Tibial nerve (tissue), 4 donors: ENCODE measurements at regions not wholly inside any gene's neighbourhood (a gene's known extent, or its start where the extent isn't known, plus 50 kb on each side); places are given as distances from the start of the nearest gene placed in this dataset.

ENCODE experiments used
- DNase-seq, 2 donors: peaks; one replicate each; pipeline ENCODE4 v3.0.0-alpha.2; 2019; ENCODE audit warnings: low spot score in 2 of 2
- H3K27ac ChIP-seq, 4 donors: fragments of 200-600 bp; sonication (generic) in 3 of 4; one replicate each; pipeline ENCODE4 v1.5.1; 2017 to 2019; ENCODE audit warnings: mild to moderate bottlenecking in 1 of 4
- H3K27me3 ChIP-seq, 2 donors: fragments of 200-600 bp; sonication (generic) in 1 of 2; one replicate each; pipeline versions ENCODE4 v1.5.1 to v1.6.0; 2017 to 2019
- H3K36me3 ChIP-seq, 3 donors: fragments of 200-600 bp; sonication (generic); one replicate each; pipeline ENCODE4 v1.5.1; 2018 to 2019
- H3K4me1 ChIP-seq, 4 donors: fragments of 200-600 bp; sonication (generic) in 3 of 4; one replicate each; pipeline ENCODE4 v1.5.1; 2017 to 2019
- H3K4me3 ChIP-seq, 4 donors: fragments of 200-600 bp; sonication (generic) in 3 of 4; one replicate each; pipeline ENCODE4 v1.5.1; 2017 to 2019; ENCODE audit warnings: mild to moderate bottlenecking in 1 of 4, moderate library complexity in 1 of 4
- H3K9me3 ChIP-seq, 4 donors: fragments of 200-600 bp; sonication (generic) in 3 of 4; one replicate each; pipeline ENCODE4 v1.5.1; 2017 to 2019
- EP300 ChIP-seq, 2 donors: sonication (generic); formaldehyde crosslinking; IDR thresholded peaks; one replicate each; pipeline ENCODE4 v1.6.1; 2017; ENCODE audit warnings: antibody characterized with exemption in 2 of 2, mild to moderate bottlenecking in 1 of 2
- POLR2A ChIP-seq, 2 donors: fragments of 450-650 bp; IDR thresholded peaks; one replicate each; pipeline ENCODE4 v1.6.1; 2017; ENCODE audit warnings: antibody characterized with exemption in 2 of 2, mild to moderate bottlenecking in 2 of 2, moderate library complexity in 2 of 2
- WGBS, 2 donors: methylation state at CpG; one replicate each; pipeline ENCODE4 v1.1.5; 2018; 5-methylcytosine and 5-hydroxymethylcytosine counted together
- TF ChIP-seq, protein P1 (sequence below), 5 experiments: fragments of 200-600 bp in 3 of 5; fragments of 450-650 bp in 2 of 5; sonication (generic) in 3 of 5; IDR thresholded peaks; one replicate each; pipeline ENCODE4 v1.5.1; 2016 to 2019; ENCODE audit warnings: antibody characterized with exemption in 5 of 5, mild to moderate bottlenecking in 3 of 5, moderate library complexity in 2 of 5

DNA sequence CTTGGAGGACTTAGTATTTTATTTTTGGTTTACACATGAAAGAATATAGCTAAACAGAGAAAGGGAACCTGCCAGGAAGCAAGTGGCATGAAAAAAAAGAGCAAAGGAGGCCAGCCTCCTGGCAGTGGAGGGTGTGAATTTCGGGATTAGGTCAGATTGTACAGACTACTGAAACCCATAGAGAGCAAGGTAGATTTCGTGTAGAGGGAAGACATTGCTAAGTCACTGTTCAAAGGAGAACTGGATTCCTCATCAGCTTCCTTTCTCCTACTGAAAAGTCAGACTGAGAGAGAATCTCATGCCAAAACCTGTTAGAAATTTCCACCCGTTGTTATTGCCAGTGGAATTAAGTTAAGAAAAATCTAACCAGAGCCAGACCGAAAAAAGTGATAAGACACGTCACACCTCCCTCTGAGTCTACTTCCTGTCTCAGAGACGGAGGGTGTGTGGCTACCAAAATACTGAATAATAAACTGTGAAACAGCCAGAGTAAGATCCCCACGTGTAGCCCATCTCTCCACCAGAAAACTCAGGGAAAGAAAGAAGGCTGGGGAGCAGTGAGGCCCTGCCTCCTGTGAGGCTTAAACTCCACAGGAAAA is 118.8 kb downstream of the SKIDA1 start:
- TF ChIP-seq POLR2A (IDR thresholded peaks at IDR 0.05): no peak
- TF ChIP-seq, protein P1, sequence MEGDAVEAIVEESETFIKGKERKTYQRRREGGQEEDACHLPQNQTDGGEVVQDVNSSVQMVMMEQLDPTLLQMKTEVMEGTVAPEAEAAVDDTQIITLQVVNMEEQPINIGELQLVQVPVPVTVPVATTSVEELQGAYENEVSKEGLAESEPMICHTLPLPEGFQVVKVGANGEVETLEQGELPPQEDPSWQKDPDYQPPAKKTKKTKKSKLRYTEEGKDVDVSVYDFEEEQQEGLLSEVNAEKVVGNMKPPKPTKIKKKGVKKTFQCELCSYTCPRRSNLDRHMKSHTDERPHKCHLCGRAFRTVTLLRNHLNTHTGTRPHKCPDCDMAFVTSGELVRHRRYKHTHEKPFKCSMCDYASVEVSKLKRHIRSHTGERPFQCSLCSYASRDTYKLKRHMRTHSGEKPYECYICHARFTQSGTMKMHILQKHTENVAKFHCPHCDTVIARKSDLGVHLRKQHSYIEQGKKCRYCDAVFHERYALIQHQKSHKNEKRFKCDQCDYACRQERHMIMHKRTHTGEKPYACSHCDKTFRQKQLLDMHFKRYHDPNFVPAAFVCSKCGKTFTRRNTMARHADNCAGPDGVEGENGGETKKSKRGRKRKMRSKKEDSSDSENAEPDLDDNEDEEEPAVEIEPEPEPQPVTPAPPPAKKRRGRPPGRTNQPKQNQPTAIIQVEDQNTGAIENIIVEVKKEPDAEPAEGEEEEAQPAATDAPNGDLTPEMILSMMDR (IDR thresholded peaks at IDR 0.05): no peak
- no peak for TF ChIP-seq EP300 (IDR thresholded peaks at IDR 0.05)

DNA sequence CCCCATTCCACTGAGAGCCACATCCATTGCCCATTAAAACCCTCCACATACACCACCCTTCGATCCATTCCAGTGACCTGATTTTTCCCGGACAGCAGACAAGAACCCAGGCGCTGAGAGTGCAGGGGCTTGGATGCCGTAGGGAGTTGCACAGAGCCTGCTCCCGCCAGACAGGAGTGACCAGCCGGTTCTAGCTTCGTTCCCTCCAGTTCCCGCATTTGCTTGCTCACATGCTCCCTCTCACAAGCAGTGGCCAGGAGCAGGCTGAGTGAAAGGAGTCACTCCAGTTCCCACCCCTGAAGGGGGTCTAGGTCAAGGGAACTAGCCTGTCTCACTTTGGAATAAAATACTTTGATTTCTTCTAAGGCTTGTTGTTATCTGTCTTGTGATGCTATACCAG is 119.5 kb downstream of the SKIDA1 start:
- H3K4me1 ChIP-seq: peaks cover 0 to 8% (median 0%) of the 10 kb centered on the region in 4 donors
- 92 to 99% methylated on average over 8 of the region's 8 CpGs for WGBS, 2 donors

More for the DNA sequence above, 118.8 kb downstream of the SKIDA1 start:
- Histone ChIP-seq H3K4me3 (no peak overlapping the region), H3K36me3 (no peaks in the 10 kb centered on the region), H3K27me3 (no peaks in the 10 kb centered on the region), H3K9me3 (peaks cover 0 to 17% (median 0%) of the 10 kb centered on the region in 4 donors), H3K27ac (no peak overlapping the region), H3K4me1 (peaks cover 0 to 8% (median 0%) of the 10 kb centered on the region in 4 donors)
- DNase-seq: no peak
- WGBS, 2 donors: 60 to 67% methylated on average over 7 of the region's 7 CpGs

DNA sequence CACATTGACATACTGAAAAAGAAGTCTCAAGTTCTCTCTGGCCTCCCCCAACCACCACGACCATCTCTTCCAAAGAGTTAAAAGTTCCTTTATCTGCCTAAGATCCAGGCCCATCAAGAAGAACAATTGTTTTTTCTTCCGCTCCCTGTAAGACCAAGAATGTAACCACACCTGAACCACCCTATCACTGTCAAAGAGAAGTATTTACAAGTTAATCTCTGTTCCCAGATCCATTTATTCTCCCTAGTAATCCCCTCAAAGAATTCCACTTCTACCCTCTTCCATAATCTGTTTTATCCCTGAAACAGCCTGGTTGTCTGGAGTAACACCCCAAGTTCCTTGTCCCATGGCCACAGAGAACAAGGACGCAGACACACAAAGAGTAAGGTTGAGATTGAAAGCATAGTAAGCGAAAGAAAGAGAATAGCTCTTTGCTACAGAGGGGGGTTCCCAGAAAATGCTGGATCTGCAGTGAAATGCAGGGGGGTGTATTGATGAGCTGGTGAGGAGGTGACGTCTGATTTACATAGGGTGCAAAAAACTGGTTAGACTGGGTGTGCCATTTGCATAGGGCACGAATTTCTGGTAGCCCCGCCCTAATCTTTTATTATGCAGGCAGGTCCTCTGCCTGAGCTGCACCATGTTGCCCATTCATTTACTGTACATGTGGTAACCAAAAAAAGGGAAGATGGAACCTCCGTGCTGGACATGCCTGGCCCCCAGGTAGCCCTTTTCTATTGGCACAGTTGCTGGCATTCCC is 122.0 kb downstream of the SKIDA1 start:
- TF ChIP-seq, protein P1 (IDR thresholded peaks at IDR 0.05): no peak
- TF ChIP-seq EP300 (IDR thresholded peaks at IDR 0.05): no peak
- no peak for TF ChIP-seq POLR2A (IDR thresholded peaks at IDR 0.05)
- H3K36me3 ChIP-seq: no peaks in the 10 kb centered on the region
- DNase-seq: no peak
- H3K4me1 ChIP-seq: peaks cover 0 to 8% (median 0%) of the 10 kb centered on the region in 4 donors
- WGBS, 2 donors: 86 to 88% methylated on average over 8 of the region's 8 CpGs
- H3K27ac ChIP-seq: no peak overlapping the region
- no peak overlapping the region for H3K4me3 ChIP-seq
- no peaks in the 10 kb centered on the region for H3K27me3 ChIP-seq
- H3K9me3 ChIP-seq: peaks cover 0 to 17% (median 0%) of the 10 kb centered on the region in 4 donors

More for the DNA sequence above, 119.5 kb downstream of the SKIDA1 start:
- H3K36me3 ChIP-seq: no peaks in the 10 kb centered on the region
- TF ChIP-seq EP300 (IDR thresholded peaks at IDR 0.05): no peak
- TF ChIP-seq, protein P1 (IDR thresholded peaks at IDR 0.05): no peak
- no peak for TF ChIP-seq POLR2A (IDR thresholded peaks at IDR 0.05)
- H3K4me3 ChIP-seq: no peak overlapping the region
- no peak for DNase-seq
- H3K27ac ChIP-seq: no peak overlapping the region
- no peaks in the 10 kb centered on the region for H3K27me3 ChIP-seq
- peaks cover 0 to 17% (median 0%) of the 10 kb centered on the region in 4 donors for H3K9me3 ChIP-seq

DNA sequence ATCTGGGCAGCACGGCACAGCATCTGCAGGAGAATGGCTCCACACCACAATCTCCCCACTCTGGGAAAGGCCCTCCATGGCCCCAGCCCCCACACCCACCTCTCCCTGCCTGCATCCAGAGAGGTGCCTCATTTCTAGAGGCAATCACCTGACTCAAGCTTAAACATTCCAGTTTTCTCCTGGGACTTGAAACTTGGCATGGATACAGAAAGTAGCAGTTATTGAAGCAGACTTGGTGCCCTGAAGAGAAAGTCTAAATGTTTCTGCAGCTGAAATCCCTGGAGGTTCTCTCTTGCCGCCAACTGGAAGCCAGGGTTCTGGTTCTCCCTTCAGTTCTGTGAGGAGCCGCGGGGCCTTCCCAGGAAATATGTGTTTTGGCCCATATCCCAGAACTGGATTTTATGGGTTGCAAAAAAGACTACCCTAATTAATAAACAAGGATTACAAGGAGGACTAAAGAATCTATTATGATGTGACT is 122.8 kb downstream of the SKIDA1 start:
- no peaks in the 10 kb centered on the region for H3K27me3 ChIP-seq
- peaks cover 0 to 8% (median 0%) of the 10 kb centered on the region in 4 donors for H3K4me1 ChIP-seq
- peaks cover 0 to 17% (median 0%) of the 10 kb centered on the region in 4 donors for H3K9me3 ChIP-seq
- DNase-seq: no peak
- 40 to 41% methylated on average over 4 of the region's 4 CpGs for WGBS, 2 donors
- TF ChIP-seq, protein P1 (IDR thresholded peaks at IDR 0.05): no peak
- TF ChIP-seq EP300 (IDR thresholded peaks at IDR 0.05) (no peak), POLR2A (IDR thresholded peaks at IDR 0.05) (no peak)
- no peak overlapping the region for H3K27ac ChIP-seq
- H3K4me3 ChIP-seq: no peak overlapping the region
- no peaks in the 10 kb centered on the region for H3K36me3 ChIP-seq

DNA sequence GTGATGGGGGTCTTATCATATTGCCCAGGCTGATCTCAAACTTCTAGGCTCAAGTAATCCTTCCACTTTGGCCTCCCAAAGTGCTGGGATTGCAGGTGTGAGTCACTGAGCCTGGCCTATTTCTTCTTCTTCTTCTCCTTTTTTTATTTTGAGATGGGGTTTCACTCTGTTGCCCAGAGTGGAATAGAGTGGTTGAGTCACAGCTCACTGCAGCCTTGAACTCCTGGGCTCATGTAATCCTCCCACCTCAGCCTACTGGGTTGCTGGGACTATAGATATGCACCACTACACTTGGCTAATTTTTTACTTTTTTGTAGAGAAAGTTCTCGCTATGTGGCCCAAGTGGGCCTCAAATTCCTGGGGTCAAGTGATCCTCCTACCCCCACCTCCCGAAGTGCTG is 124.3 kb downstream of the SKIDA1 start:
- Histone ChIP-seq H3K36me3 (no peaks in the 10 kb centered on the region), H3K4me3 (no peak overlapping the region), H3K4me1 (peaks cover 0 to 8% (median 0%) of the 10 kb centered on the region in 4 donors), H3K27ac (no peak overlapping the region), H3K27me3 (no peaks in the 10 kb centered on the region), H3K9me3 (peaks cover 0 to 12% (median 0%) of the 10 kb centered on the region in 4 donors)
- TF ChIP-seq, protein P1 (IDR thresholded peaks at IDR 0.05): no peak
- TF ChIP-seq POLR2A (IDR thresholded peaks at IDR 0.05) (no peak), EP300 (IDR thresholded peaks at IDR 0.05) (no peak)
- DNase-seq: no peak
- 91 to 94% methylated on average over 2 of the region's 2 CpGs for WGBS, 2 donors
